ENCODE measurements at regions not wholly inside any gene's neighbourhood (a gene's known extent, or its start where the extent isn't known, plus 50 kb on each side); places are given as distances from the start of the nearest gene placed in this dataset.
A peak's percentile ranks its signal among the peaks of the same experiment; 100 is the strongest.

DNA sequence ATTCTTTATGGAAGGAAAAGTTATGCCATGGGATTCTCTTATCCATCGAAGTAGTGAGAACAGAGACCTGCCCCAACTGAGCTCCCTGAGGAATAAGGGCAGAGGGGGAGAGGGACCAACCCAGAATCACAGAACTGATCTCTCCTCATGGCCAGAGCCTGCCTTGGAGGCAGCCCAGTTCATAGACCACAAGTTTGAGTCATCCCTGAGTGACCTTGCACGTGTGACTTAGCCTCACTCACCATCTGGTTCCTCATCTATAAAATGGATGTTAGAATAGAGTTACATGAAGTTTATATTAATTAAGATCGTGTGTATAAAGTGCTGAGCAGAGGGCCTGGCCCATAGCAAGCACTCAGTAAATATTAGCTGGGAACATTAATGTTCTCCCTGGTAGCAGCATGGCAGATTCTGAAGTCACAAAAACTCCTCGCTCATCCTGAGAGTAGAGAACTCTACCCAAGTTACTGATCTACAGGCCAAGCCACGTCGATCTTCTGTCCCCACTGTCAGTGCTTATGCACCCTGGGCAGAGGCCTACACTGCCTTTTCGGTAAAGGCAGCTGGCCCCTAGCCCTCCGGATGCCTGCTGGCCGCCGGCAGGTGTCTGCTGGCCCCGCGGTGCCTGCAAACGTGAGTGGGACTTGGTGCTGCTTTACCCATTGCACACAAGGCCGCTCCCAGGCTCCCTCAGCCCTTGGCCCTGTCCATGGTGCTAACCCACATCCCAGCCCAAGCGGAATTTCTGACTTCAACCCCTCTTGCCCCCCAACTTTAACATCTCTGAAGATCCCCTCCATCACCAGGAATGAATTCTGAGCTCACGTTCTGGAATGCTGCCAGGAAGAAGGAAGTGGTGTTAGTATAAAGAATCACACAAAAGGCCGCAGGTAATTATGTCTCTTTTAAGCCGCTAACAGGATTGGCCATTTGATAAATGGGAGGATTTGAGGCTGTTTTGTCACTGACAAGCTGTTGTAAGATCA, 61.1 kb upstream of the ARAP3 start (continued):
- TF ChIP-seq, protein P1, sequence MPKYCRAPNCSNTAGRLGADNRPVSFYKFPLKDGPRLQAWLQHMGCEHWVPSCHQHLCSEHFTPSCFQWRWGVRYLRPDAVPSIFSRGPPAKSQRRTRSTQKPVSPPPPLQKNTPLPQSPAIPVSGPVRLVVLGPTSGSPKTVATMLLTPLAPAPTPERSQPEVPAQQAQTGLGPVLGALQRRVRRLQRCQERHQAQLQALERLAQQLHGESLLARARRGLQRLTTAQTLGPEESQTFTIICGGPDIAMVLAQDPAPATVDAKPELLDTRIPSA (CRISPR knock-in tag; IDR thresholded peaks at IDR 0.05; ENCODE audit: borderline replicate concordance) = no peak
- TF ChIP-seq, protein P2, sequence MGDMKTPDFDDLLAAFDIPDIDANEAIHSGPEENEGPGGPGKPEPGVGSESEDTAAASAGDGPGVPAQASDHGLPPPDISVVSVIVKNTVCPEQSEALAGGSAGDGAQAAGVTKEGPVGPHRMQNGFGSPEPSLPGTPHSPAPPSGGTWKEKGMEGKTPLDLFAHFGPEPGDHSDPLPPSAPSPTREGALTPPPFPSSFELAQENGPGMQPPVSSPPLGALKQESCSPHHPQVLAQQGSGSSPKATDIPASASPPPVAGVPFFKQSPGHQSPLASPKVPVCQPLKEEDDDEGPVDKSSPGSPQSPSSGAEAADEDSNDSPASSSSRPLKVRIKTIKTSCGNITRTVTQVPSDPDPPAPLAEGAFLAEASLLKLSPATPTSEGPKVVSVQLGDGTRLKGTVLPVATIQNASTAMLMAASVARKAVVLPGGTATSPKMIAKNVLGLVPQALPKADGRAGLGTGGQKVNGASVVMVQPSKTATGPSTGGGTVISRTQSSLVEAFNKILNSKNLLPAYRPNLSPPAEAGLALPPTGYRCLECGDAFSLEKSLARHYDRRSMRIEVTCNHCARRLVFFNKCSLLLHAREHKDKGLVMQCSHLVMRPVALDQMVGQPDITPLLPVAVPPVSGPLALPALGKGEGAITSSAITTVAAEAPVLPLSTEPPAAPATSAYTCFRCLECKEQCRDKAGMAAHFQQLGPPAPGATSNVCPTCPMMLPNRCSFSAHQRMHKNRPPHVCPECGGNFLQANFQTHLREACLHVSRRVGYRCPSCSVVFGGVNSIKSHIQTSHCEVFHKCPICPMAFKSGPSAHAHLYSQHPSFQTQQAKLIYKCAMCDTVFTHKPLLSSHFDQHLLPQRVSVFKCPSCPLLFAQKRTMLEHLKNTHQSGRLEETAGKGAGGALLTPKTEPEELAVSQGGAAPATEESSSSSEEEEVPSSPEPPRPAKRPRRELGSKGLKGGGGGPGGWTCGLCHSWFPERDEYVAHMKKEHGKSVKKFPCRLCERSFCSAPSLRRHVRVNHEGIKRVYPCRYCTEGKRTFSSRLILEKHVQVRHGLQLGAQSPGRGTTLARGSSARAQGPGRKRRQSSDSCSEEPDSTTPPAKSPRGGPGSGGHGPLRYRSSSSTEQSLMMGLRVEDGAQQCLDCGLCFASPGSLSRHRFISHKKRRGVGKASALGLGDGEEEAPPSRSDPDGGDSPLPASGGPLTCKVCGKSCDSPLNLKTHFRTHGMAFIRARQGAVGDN (CRISPR knock-in tag; IDR thresholded peaks at IDR 0.05) = peak; percentile 18; the same call in 1 of the 2 replicates
- TF ChIP-seq, protein P3, sequence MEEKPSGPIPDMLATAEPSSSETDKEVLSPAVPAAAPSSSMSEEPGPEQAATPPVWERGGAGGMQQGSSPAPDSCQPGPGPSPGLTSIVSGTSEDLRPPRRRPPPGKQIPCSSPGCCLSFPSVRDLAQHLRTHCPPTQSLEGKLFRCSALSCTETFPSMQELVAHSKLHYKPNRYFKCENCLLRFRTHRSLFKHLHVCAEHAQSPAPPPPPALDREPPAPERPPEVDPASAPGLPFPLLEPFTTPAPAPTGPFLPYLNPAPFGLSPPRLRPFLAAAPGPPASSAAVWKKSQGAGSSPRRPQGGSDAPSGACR (CRISPR knock-in tag; IDR thresholded peaks at IDR 0.05) = no peak
- no peak for TF ChIP-seq KDM3A (CRISPR knock-in tag; IDR thresholded peaks at IDR 0.05; ENCODE audit: low read depth)
- no peak for TF ChIP-seq SCMH1 (CRISPR knock-in tag; IDR thresholded peaks at IDR 0.05; ENCODE audit: borderline replicate concordance)
- TF ChIP-seq ZNF772 (CRISPR knock-in tag; IDR thresholded peaks at IDR 0.05) = peak; percentile 46; the same call in 1 of the 2 replicates
- no peak for TF ChIP-seq CHCHD3 (CRISPR knock-in tag; IDR thresholded peaks at IDR 0.05)
- TF ChIP-seq ZNF616 (CRISPR knock-in tag; IDR thresholded peaks at IDR 0.05; ENCODE audit: low read depth) = 0 out of 2 replicates have a peak, but pooled peaks have one; percentile 44
- peak; percentile 97 for TF ChIP-seq MIER2 (CRISPR knock-in tag; IDR thresholded peaks at IDR 0.05)
- TF ChIP-seq HOXA7 (CRISPR knock-in tag; IDR thresholded peaks at IDR 0.05) = no peak
- TF ChIP-seq, protein P4, sequence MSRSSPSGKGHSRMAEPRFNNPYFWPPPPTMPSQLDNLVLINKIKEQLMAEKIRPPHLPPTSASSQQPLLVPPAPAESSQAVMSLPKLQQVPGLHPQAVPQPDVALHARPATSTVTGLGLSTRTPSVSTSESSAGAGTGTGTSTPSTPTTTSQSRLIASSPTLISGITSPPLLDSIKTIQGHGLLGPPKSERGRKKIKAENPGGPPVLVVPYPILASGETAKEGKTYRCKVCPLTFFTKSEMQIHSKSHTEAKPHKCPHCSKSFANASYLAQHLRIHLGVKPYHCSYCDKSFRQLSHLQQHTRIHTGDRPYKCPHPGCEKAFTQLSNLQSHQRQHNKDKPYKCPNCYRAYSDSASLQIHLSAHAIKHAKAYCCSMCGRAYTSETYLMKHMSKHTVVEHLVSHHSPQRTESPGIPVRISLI (CRISPR knock-in tag; IDR thresholded peaks at IDR 0.05; ENCODE audit: borderline replicate concordance) = no peak
- no peak for TF ChIP-seq JDP2 (CRISPR knock-in tag; IDR thresholded peaks at IDR 0.05; ENCODE audit: borderline replicate concordance)
- TF ChIP-seq ZNF605 (CRISPR knock-in tag; IDR thresholded peaks at IDR 0.05) = peak; percentile 46; the same call in 1 of the 2 replicates
- 0 out of 4 replicates have a peak, but pooled peaks of 1 of the 2 experiments have one; percentile 30 for TF ChIP-seq KLF16 (CRISPR knock-in tag; IDR thresholded peaks at IDR 0.05)
- no peak for TF ChIP-seq ZNF256 (CRISPR knock-in tag; conservative IDR thresholded peaks at IDR 0.05)
- TF ChIP-seq, protein P5, sequence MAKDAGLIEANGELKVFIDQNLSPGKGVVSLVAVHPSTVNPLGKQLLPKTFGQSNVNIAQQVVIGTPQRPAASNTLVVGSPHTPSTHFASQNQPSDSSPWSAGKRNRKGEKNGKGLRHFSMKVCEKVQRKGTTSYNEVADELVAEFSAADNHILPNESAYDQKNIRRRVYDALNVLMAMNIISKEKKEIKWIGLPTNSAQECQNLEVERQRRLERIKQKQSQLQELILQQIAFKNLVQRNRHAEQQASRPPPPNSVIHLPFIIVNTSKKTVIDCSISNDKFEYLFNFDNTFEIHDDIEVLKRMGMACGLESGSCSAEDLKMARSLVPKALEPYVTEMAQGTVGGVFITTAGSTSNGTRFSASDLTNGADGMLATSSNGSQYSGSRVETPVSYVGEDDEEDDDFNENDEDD (CRISPR knock-in tag; IDR thresholded peaks at IDR 0.05; ENCODE audit: borderline replicate concordance) = no peak
- TF ChIP-seq, protein P6, sequence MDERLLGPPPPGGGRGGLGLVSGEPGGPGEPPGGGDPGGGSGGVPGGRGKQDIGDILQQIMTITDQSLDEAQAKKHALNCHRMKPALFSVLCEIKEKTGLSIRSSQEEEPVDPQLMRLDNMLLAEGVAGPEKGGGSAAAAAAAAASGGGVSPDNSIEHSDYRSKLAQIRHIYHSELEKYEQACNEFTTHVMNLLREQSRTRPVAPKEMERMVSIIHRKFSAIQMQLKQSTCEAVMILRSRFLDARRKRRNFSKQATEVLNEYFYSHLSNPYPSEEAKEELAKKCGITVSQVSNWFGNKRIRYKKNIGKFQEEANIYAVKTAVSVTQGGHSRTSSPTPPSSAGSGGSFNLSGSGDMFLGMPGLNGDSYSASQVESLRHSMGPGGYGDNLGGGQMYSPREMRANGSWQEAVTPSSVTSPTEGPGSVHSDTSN (CRISPR knock-in tag; IDR thresholded peaks at IDR 0.05) = no peak
- peak; percentile 89 for TF ChIP-seq WIZ (CRISPR knock-in tag; IDR thresholded peaks at IDR 0.05)
- peak; percentile 54; the same call in 1 of the 2 replicates for TF ChIP-seq HOXA5 (CRISPR knock-in tag; IDR thresholded peaks at IDR 0.05)
- TF ChIP-seq SALL1 (CRISPR knock-in tag; IDR thresholded peaks at IDR 0.05) = peak; percentile 66

Measured in HepG2 (cell line).